ENCODE measurements at regions not wholly inside any gene's neighbourhood (a gene's known extent, or its start where the extent isn't known, plus 50 kb on each side); places are given as distances from the start of the nearest gene placed in this dataset.

DNA sequence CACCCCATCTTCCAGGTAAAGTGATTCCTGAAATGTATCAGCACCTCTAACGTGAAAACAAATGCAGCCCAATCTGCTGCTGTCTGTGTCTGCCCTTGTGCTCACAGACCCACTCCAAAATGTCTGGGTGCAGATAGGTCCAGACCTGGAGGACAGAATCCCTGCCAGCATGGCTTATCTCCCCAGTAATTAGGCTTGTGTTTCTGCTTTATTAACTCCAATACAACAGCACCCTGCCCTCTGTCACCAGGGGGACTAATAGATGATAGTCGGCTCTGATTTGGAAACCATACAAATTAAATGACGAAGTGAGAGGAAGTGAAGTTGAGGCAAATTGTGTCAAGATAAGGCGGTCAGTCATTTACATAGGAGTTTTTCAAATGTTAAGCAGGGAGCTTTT lies 608.3 kb upstream of the SALL1 start:
- DNase-seq, result no peak

DNA sequence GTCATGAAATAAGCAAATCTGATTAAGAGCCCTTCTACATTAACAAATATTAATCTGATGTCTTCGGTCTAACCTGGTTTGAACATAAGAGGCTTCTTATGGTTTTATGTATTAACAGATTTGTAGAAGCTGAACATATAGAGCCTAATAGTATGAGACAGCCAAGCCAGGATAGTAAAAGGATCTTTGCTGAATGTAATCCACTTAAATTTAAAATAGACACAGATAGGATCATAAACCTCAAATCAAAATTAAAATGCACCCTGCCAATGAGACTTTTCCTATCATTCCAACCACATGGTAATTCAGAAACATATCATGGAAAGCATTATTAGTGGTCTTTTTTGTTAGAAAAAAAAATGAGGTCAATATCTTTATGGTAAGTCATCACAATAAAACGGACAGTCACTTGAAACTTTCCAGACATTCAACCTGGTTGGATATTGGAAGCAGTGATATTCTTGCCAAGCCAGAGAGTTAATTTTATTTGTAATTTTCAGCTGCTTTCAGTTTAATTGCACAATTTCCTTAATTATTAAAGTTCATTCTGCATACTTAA lies 606.9 kb upstream of the SALL1 start:
- no peak for DNase-seq

DNA sequence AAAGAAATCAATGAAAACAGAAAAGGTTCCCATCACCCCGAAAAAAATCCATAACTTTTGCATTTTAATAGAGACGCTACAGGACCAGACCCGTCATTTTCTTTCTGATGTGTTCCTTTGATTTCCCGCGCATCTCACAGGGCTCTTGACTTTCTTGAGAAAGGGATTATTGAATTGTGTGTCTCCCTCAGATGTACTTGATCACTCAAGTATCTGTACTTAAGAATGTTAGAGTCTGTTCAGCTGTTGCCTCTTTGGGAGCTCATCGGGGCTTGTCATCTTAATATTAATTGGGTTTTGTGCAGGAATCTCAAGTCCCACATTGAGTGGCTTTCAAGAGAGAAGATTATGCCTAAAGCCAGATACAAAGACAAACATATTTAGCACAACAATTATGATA lies 606.4 kb upstream of the SALL1 start:
- no peak for DNase-seq

DNA sequence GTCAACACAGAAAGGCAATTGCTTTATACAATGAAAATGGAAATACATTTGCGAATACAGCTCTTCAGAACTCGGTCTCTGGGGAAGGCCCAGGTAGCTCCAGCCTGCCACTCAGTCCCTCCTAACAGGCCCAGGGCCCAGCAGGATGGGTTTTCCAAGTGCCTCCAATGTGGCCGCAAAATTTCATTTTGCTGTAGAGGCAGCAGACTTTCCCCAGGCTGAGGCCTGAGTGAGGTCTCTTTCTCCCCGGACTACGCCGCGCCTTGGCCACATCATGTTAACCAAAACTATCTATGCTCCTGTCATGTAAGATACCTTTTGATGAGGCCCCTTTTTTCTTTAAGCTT lies 606.0 kb upstream of the SALL1 start:
- DNase-seq, result no peak

DNA sequence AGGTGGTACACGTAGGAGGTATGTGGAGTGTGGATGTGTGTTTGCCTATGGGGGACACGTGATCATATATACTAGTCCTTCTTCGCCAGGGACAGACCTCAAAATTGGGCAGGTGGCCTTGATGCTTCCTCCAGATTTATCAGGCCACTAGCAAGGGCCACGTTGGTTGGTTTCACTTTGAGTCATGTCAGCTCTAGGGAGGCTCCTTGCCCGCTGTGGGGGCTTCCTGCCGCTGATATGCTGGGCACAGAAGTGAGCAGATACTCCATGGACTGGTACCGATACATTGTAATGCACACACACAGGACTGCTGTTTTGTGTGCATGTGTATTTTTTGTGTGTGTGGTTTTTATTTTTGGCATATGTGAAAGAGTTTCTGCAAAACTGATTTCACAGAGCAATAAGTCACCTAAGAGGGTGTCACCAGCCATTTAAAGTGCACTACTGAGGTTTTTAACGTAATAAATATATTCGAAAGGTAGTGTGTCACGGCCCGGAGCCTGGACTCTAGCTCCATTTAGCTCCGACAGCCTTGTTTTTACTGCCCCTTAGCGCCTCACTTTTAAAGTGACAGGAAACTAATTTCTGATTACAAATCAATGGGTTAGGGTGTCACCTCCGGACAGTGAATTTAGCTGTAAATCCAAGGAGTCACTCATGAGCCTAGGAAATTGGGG lies 605.5 kb upstream of the SALL1 start:
- DNase-seq, result no peak

DNA sequence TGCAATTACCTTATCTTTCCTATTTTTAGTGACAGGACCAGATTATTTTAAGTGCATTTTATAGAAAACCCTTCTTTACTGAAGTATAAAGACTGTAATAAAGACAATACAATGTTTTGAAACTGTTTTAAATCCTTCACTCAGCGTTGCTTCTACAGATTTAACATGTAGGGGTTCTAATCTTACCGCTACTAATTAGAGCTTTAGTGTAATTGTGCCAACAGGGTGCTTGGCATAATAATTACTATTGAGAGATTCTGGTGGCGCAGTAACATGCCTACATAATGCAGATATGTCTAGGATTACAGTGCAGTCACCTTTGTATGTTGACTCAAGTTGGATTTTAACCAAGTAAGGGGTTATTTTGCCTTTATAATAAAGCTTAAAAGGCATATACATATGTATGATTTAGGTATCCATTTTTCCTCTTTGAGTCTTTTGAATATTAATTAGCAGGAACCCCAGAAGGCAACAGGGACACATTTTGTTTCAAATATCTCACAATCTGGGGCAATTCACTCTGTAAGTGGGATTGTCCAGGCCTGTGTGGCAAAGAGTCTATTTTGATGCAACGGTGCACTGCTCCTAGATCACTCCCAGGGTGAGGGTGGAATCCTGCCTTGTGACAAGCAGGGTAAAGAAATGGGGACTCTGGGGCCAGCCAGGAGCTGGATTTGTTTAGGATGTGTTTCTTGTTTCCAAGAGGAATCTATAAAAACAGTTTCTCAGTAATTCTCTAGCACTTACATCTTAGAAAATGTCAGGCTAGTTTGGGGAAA lies 604.7 kb upstream of the SALL1 start:
- DNase-seq, result no peak

DNA sequence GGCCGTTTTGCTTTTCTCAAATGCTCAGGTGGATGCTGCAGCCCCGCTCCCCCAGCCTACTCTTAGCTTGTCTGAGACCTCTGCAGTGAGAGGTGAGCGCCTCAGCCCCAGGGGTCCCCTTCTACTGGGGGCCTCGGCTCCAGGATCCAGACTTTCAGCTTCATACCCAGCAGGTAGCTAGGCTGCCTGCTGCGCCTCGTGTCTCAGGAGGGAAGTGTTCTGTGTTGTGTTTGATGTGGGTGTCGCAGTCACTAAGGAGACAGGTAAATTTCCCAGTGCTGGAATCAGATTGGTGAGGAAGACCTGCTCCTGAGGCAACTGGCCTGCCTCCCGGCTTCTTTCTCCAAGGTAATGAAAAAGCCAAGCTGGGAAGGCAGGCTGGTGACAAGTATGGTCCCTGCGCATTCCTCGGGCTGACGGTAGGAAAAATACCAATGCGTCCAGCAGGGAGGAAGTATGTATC lies 604.0 kb upstream of the SALL1 start:
- no peak for DNase-seq

DNA sequence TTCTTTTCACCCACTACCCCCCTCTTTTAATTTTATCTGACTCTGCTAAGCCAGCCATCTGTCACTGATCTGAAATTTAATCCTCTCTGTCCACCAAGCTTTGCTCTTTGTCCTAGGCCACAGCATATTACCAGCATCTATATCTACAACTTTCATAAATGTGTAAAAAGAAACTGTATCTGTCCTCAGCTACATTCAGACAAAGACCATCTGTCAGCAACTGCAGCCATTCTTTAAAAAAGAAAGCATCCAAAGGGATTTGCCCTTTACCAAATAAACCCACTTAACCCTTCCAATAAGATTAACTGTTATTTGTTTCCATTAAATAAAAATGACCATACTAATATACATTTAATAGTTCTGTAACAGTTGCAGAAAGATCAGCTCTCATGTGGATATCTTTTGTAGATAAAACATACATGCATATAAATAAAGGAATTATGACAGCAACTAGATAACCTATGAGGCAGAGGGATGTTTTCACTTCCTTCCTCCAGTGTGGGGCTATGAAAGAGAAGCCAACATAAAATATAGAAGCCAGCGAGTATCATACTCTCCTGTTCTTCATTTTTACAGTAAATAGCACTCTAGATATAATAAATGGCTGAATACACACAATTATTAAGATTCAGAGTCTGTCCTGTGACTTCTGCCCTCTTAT lies 602.5 kb upstream of the SALL1 start:
- DNase-seq, result no peak

DNA sequence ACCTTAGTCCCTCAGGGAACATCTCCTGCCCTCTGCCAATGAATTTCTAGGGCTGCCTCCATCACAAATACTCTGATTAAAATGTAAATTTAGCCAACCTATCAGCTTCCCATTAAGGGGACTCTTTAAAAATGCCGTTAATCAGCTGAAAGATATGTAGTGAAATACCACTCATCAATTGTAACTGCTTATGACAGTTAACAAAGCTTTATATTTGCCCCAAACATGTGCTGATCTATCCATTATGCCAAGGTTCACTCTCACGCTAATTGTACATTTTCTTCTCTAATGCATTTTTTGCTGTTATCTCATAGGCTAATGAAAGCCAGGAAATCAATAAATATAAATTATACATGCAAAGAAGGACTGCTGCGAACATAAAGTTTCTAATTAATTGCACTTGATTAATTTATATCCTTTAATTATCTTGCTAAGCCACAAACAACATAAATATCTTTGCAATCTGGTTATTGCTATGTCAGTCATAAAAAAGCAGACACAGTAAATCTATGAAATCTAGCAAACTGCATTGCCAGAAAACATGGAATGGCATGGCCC lies 601.4 kb upstream of the SALL1 start:
- no peak for DNase-seq

DNA sequence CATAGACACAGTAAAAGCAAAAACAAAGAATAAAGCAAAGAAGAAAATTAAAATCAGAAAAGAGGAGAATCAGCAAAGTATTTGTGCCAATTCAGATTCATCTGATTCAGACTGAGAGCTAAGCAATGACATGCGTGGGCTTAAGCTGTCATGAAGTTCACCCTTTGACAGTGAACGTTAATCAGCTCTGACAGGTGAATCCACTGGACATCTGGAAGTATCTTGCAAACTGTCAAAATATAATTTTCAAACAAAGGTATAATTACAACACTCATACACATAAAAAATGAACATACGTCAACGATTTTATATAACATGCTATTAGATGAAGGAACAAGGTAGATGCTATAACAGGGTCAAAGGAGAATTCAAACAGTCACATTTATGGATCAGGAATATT lies 596.3 kb upstream of the SALL1 start:
- no peak for DNase-seq

DNA sequence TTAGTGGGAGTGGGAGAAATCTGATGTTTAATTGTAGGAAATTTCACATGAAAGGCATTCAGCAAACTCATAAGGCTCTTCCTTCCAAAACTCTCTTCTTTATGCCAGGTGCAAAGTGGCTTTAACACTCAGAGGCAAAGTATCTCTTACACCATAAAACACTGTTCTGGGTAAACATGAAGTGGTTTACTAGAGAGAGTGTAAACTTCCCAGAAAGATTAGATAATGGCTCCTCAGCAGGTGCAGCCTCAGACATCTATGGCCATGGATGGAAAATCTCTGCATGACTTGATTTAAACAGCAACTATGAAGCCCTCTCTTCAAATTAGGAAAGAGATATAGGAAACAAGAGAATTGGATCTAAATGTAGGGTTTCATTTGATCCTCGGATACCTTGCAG lies 583.1 kb upstream of the SALL1 start:
- DNase-seq, result no peak

DNA sequence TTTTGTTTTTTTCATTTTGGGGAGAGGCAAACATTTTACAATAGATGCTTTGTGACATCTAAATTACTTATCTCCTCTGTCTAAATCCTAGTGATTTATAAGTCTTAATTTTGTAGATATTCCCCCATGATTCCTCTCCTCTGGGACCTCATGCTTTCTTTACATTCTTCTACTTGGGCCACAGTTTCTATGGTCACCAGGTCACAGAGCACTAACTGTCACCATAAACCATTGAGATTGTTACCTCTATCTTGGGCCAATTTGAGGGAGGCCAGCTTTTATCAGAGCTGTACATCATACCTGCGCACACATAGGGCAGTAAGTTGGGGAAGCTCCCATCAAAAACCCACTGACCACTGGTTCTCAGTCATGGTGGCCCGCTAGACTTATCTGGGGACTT lies 582.1 kb upstream of the SALL1 start:
- DNase-seq, result no peak

DNA sequence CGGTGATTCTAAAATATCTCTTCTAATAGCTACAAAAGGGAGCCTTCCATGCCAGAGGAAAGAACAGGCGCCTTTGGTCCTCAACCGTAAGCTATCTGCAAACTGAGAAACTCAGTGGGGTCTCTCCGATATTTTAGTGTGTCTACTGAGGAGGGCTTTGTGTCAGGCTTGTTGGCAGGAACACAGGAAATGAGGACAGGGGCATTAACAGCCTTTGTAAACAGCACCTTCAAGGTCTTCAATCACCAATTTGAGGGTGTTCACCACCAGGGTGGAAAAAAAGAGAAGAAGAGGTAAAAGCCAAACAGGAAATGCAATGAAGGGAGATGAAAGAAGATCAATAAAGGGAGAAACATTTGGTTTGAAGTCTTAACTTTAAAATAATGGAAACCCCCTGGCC lies 580.1 kb upstream of the SALL1 start:
- no peak for DNase-seq

DNA sequence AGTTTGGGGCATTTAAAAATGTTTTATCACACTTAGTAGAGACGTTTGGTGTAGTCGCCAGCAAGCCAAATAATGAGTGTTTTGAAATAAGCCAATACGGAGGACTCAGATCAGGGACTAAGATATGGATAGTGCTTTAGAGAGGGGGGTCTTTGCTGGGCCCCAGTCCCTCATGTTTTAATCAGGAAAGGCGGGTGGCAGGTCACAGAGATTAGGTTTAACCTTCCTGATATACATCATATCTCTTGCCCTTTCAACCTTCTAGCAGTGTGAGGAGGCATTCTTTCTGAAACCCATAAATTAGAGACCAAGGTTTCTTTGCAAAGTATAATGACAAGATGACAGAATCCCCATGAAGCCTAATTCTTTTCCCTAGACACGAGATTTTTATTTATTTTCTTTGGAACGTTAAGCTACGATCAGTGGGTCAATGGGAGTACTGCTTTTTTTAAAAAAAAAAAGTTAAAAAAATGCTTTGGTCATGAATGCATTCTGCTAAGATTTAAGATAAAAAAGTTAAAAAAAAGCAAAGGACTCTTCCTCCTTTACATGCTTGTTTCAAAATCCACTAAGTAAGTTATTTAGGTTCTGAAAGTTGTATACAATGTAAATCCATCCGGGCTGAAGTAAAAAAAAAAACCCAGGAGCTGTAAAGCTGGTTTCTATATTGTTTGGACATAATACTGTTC lies 572.1 kb upstream of the SALL1 start:
- DNase-seq, result no peak

DNA sequence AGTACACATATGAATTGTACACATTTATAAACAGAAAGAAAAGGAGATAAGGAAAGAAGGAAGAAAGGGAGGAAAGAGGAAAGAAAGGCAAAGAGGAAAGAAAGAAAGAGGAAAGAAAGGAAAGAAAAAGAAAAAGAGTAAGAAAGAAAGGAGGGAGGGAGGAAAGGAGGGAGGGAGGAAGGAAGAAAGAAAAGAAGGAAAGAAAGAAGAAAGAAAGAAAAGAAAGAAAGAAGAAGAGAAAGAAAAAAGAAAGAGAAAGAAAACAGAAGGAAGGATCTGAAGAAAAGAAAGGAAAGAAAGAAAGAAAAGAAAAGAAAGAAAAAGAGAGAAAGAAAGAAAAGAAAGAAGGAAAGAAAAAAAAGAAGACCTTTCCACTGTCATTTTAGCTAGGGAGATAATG lies 571.4 kb upstream of the SALL1 start:
- no peak for DNase-seq

DNA sequence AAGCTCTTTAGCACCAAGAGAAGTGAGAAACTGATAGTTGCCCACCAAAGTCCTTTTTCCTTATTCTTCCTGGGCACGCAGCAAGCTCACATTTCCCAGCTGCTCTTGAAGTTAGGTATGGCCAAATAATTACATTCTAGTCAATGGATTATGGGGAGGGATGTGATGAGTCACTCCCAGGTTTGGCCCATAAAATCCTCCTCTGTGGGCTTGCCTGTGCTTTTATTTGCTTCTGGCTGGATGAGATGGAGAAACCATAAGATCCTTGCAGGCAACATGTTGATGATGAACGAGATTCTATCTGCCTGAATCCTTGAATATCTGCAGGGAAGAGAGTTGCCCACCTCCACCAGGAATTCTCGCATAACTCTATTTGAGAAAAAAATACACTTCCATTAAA lies 568.3 kb upstream of the SALL1 start:
- DNase-seq, result no peak

DNA sequence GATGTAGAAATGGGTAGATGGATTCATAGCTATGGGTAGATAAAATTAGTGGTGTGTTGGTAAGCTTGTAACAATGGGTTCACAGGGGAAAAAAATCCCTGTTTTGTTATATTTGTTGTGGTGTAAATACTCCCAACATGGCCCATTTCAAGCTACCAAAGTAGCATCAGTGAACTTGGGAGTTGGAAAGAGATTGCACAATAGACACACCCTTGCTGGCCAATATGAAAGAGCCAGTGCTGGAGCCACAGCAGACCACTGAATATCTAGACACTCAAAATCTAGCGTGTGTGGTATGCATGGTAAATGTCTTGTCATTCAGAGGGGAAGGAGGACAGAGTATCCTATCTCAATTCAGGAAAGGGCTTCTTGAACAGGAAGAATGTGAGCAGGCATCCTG lies 565.1 kb upstream of the SALL1 start:
- no peak for DNase-seq

DNA sequence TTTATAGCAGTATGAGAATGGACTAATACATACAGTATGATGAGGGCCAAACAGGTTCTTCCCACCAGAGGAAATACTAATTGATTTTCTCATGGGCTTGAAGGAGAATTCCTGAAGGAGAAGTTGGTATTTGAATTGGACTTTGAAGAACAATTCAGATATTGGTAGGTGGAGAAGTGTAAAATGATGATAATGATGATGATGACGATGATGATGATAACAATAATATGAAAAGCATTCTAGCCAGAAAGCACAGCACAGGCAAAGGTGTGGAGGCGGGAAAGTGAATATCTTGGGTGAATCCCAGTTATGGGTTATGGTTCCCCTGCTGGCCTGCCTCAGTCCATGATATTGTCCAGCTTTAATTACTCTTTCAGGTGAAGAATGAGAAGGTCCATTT lies 562.4 kb upstream of the SALL1 start:
- DNase-seq, result no peak

DNA sequence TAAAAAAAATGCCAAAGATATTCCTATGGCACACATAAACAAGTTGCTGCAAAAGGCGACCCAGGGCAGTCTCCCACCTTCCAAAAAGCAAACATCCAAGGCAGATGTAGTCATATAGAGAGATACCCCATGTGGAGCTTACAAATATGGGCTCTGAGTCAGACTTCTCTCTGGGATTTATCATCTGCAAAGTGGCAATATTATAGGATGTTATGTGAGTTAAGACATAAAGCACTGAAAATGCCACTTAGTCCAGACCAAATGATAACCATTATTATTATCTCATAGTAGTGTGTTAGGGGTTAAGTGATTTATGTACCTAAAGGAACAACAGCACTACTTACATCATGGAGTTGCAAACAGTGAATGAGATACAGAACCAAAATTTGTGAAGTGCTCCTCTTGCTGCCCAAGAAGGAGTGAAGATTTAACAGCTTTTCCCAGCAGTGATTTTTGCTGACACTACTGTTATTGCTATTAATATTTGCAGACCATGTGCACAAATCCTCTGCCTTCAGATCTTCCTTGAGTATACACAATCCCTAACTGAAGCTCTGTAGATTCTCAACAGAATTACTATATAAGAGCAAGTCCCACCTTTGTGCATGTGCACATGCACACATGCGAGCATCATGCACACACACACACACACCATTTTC lies 560.0 kb upstream of the SALL1 start:
- DNase-seq, result no peak

DNA sequence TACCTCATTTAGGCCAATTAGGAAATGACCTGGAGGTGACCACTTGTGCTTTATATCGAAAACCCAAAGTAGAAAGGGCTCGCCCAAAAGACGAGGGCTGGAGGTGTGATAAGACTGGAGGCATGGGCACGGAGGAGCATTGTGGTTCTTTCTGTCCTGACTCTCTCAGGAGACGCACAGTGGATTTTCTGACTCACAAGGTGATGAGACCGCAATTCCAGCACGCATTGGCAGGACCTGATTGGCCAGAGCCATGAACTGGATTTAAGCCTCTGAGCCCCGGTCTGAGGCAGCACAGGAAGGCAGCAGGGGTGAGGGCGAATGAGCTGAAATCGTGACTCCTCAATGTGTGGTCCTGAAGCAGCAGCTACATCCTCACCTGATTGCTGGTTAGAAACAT lies 559.1 kb upstream of the SALL1 start:
- no peak for DNase-seq

DNA sequence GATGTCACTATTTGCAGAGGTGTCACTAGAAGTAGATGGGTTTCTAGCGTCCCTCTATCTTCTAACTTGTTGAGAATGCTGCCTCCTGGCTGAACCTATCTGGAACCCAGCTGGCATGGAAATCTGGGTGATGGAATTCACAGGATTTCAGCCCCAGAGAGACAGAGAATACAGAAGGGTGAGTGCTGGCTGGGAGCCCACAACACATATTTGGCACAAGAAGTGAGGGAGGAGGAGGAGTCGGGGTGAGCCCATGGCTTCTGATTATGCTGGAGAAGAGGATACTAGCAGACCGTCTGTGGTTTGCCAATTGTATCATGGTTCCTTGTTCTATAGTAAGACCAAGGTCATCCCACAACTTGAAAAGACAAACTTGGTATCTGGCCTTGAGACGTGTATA lies 557.8 kb upstream of the SALL1 start:
- DNase-seq, result no peak

DNA sequence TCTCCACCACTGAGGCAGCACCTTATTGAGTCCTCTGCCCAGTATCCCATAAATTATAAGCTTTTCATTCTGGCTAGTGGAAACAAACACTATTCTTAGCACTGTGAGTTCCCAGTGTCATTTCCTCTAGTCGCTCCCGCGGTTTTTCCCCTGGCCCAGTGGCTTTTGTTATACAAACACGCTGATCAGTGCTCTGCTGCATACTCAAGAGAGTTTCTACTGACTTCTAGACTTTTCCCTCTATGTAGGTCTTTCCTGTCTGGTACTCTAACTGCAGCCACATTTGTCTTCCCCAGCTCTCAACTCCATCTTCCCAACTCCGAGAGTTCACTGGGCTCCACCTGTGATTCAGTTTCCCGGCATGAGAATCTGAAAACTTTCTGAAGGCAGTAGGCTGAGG lies 556.6 kb upstream of the SALL1 start:
- DNase-seq, result no peak

DNA sequence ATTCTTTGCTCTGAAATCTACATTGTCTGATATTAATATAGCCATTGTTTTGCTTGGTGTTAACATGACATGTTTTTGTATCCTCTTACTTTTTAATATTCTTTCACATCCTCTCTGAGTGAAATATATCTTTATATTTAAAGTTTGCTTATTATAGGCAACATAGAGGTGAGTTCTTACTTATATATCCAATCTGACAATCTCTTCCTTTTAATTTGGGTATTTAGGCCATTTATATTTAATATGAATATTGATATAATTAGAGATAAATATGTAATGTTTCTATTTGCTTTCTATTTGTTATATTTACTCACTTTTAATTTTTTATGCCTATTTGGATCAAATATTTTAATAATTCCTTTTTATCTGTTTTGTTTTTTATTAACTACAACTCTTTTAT lies 554.1 kb upstream of the SALL1 start:
- DNase-seq, result no peak
